Neuronal stem cell (in vitro differentiated cells): ENCODE measurements at regions not wholly inside any gene's neighbourhood (a gene's known extent, or its start where the extent isn't known, plus 50 kb on each side); places are given as distances from the start of the nearest gene placed in this dataset.
"Not testable (repeated sequence)": the region's sequence is repeated elsewhere in the genome, so short reads cannot be mapped to it uniquely, and the experiment has no call there.

Experiments
- DNase-seq: peaks from one replicate; pipeline ENCODE4 v3.0.0-alpha.2; 2013; ENCODE audit warnings: low spot score
- H2AFZ ChIP-seq: one replicate; pipeline ENCODE4 v1.6.1; 2013; ENCODE audit warnings: mild to moderate bottlenecking, low read length, inconsistent platforms
- H2AK5ac ChIP-seq: 2 replicates; pipeline ENCODE4 v1.6.1; 2013; ENCODE audit warnings: low read depth, mild to moderate bottlenecking, inconsistent platforms, low read length, moderate library complexity, mixed read lengths
- H2BK120ac ChIP-seq: 2 replicates; pipeline ENCODE4 v1.6.1; 2013; ENCODE audit warnings: low read depth, mild to moderate bottlenecking, inconsistent platforms, low read length, moderate library complexity, mixed read lengths
- H2BK12ac ChIP-seq: one replicate; pipeline ENCODE4 v1.6.1; 2013; ENCODE audit warnings: low read length, inconsistent platforms
- H2BK15ac ChIP-seq: 2 replicates; pipeline ENCODE4 v1.6.1; 2013; ENCODE audit warnings: mild to moderate bottlenecking, low read length, inconsistent platforms, mixed read lengths
- H2BK5ac ChIP-seq: one replicate; pipeline ENCODE4 v1.6.1; 2013; ENCODE audit warnings: inconsistent platforms, mild to moderate bottlenecking, low read length, moderate library complexity
- H3K14ac ChIP-seq: one replicate; pipeline ENCODE4 v1.6.1; 2013; ENCODE audit warnings: low read length, inconsistent platforms
- H3K18ac ChIP-seq: 2 replicates; pipeline ENCODE4 v1.6.1; 2013; ENCODE audit warnings: low read length, inconsistent platforms
- H3K23ac ChIP-seq: 2 replicates; pipeline ENCODE4 v1.6.1; 2013; ENCODE audit warnings: low read depth, mild to moderate bottlenecking, mixed read lengths, low read length, inconsistent platforms; ENCODE audit not compliant: poor library complexity
- H3K27ac ChIP-seq: replicated peaks from 3 replicates; pipeline ENCODE4 v1.5.1; 2013; ENCODE audit warnings: low read length, inconsistent platforms
- H3K27me3 ChIP-seq, 3 experiments: 2 replicates each; pipeline ENCODE4 v1.6.1; 2013; ENCODE audit warnings: low read length in 3 of 3, mild to moderate bottlenecking in 2 of 3, inconsistent platforms in 1 of 3, low read depth in 1 of 3, mixed read lengths in 1 of 3, moderate library complexity in 1 of 3; ENCODE audit not compliant: control insufficient read depth in 3 of 3, insufficient read depth in 3 of 3
- H3K36me3 ChIP-seq, 2 donors: replicated peaks in 1 of 2; 2 replicates each; pipeline ENCODE4 v1.6.1; 2013; ENCODE audit warnings: low read length in 2 of 2; ENCODE audit not compliant: control insufficient read depth in 2 of 2, insufficient read depth in 2 of 2
- H3K4ac ChIP-seq: 2 replicates; pipeline ENCODE4 v1.6.1; 2013; ENCODE audit warnings: inconsistent platforms, mild to moderate bottlenecking, low read length, moderate library complexity
- H3K4me1 ChIP-seq, 2 donors: 1 replicate in 1 of 2; 2 replicates in 1 of 2; pipeline ENCODE4 v1.6.1; 2013; ENCODE audit warnings: low read length in 2 of 2, low read depth in 1 of 2; ENCODE audit not compliant: control insufficient read depth in 2 of 2, insufficient read depth in 1 of 2
- H3K4me2 ChIP-seq: one replicate; pipeline ENCODE4 v1.6.1; 2013; ENCODE audit warnings: mild to moderate bottlenecking, low read length, inconsistent platforms; ENCODE audit not compliant: insufficient read depth, poor library complexity, severe bottlenecking
- H3K4me3 ChIP-seq, 2 donors: 2 replicates each; pipeline ENCODE4 v1.5.1; 2013; ENCODE audit warnings: low read length in 2 of 2, mild to moderate bottlenecking in 2 of 2, inconsistent platforms in 1 of 2, moderate library complexity in 1 of 2
- H3K79me1 ChIP-seq: one replicate; pipeline ENCODE4 v1.6.1; 2013; ENCODE audit warnings: low read depth, mild to moderate bottlenecking, inconsistent platforms, low read length, moderate library complexity
- H3K9ac ChIP-seq: one replicate; pipeline ENCODE4 v1.6.1; 2013; ENCODE audit warnings: mild to moderate bottlenecking, low read depth, low read length, inconsistent platforms; ENCODE audit not compliant: poor library complexity
- H3K9me3 ChIP-seq, 2 donors: replicated peaks in 1 of 2; 2 replicates each; pipeline versions ENCODE3 to v1.6.1; 2013; ENCODE audit warnings: low read length in 2 of 2, mild to moderate bottlenecking in 2 of 2, inconsistent platforms in 1 of 2, low read depth in 1 of 2, mixed read lengths in 1 of 2, moderate library complexity in 1 of 2; ENCODE audit not compliant: control insufficient read depth in 2 of 2, insufficient read depth in 1 of 2
- H4K8ac ChIP-seq: one replicate; pipeline ENCODE4 v1.6.1; 2013; ENCODE audit warnings: low read depth, mild to moderate bottlenecking, inconsistent platforms, low read length, moderate library complexity
- H4K91ac ChIP-seq: one replicate; pipeline ENCODE4 v1.6.1; 2013; ENCODE audit warnings: low read length, low read depth, mild to moderate bottlenecking, inconsistent platforms; ENCODE audit not compliant: poor library complexity
- WGBS, 2 donors: extraction: QIAGEN DNeasy Blood & Tissue Kit; methylation state at CpG; one replicate each; pipeline ENCODE4 v1.1.7; 2013; ENCODE audit warnings: missing lambda C conversion rate in 2 of 2, mixed read lengths in 1 of 2; ENCODE audit not compliant: insufficient read length in 2 of 2, insufficient replicate concordance in 1 of 2; ENCODE audit errors: extremely low coverage in 2 of 2; 5-methylcytosine and 5-hydroxymethylcytosine counted together

- no peak overlapping the region for H4K8ac ChIP-seq
- no peak overlapping the region for H2AFZ ChIP-seq
- H2BK120ac ChIP-seq, result no peak overlapping the region
- H3K9me3 ChIP-seq, result no peaks in the 10 kb centered on the region
- H2BK12ac ChIP-seq, result no peak overlapping the region
- no peak for DNase-seq
- H3K4ac ChIP-seq, result no peak overlapping the region
- H3K4me3 ChIP-seq, result no peak overlapping the region
- no peaks in the 10 kb centered on the region for H3K36me3 ChIP-seq
- no peak overlapping the region for H3K27ac ChIP-seq
- H3K14ac ChIP-seq, result no peak overlapping the region
- no peaks in the 10 kb centered on the region for H3K79me1 ChIP-seq
- H2AK5ac ChIP-seq, result no peak overlapping the region
- H3K27me3 ChIP-seq, result no peaks in the 10 kb centered on the region
- H3K9ac ChIP-seq, result no peak overlapping the region
- H3K4me2 ChIP-seq, result no peak overlapping the region
- H3K4me1 ChIP-seq, result no peaks in the 10 kb centered on the region
- no peak overlapping the region for H3K23ac ChIP-seq
- H3K18ac ChIP-seq, result no peak overlapping the region
- H4K91ac ChIP-seq, result no peak overlapping the region
- WGBS, 2 donors, result no CpG with 5 or more reads among the region's 4 CpGs
- H2BK15ac ChIP-seq, result no peak overlapping the region
- H2BK5ac ChIP-seq, result no peak overlapping the region
These were observed 171.7 kb upstream of the SEMA3E start for GRCh38 chr7:83820641-83821040.

DNA sequence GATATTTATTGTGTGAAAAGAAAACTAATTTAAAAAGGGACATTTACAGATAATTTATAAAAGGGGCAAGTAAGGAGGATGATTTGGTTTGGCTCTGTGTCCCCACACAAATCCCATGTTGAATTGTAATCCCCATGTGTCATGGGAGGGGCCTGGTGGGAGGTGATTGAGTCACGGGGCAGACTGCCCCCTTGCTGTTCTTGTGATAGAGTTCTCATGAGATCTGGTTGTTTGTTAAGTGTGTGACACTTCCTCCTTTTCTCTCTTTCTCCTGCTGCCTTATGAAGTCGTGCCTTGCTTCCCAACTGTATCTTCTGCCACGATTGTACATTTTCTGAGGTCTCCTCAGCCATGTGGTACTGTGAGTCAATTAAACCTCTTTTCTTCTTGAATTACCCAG lies 171.0 kb upstream of the SEMA3E start:
- Histone ChIP-seq H3K23ac (no peak overlapping the region), H3K14ac (no peak overlapping the region), H3K4me3 (no peak overlapping the region), H3K27ac (no peak overlapping the region), H3K4ac (no peak overlapping the region), H2BK5ac (no peak overlapping the region), H4K8ac (no peak overlapping the region), H2AK5ac (no peak overlapping the region), H4K91ac (no peak overlapping the region), H2AFZ (no peak overlapping the region), H3K4me1 (no peaks in the 10 kb centered on the region), H3K9ac (no peak overlapping the region), H3K18ac (no peak overlapping the region), H3K36me3 (no peaks in the 10 kb centered on the region), H3K27me3 (no peaks in the 10 kb centered on the region), H3K4me2 (no peak overlapping the region), H3K9me3 (no peaks in the 10 kb centered on the region), H2BK15ac (no peak overlapping the region), H2BK12ac (no peak overlapping the region), H3K79me1 (no peaks in the 10 kb centered on the region), H2BK120ac (no peak overlapping the region)
- WGBS, 2 donors, result no CpG with 5 or more reads among the region's 3 CpGs
- DNase-seq, result no peak

DNA sequence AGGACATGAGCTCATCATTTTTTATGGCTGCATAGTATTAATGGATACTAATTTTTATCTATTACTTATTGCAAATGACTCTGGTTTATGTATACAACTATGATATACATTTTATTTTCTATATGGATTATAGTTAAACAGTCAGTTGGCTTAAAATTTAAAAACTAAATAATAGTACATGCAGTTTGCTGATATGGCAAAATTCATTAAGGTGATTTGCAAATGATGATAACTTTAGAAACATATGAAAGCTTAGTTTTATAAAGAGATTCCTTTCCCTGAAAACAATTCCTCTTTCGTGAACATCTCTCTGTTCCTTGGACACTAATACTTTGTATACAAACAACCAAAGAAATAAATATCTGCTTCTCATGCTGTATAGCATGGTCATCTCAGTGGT lies 165.5 kb upstream of the SEMA3E start:
- Histone ChIP-seq H2BK15ac (no peak overlapping the region), H3K9ac (no peak overlapping the region), H3K18ac (no peak overlapping the region), H3K4me3 (no peak overlapping the region), H3K23ac (no peak overlapping the region), H2AFZ (no peak overlapping the region), H4K8ac (no peak overlapping the region), H3K4ac (no peak overlapping the region), H3K27ac (no peak overlapping the region), H3K9me3 (peaks cover 0 to 6% of the 10 kb centered on the region in 2 donors), H2BK120ac (no peak overlapping the region), H2BK5ac (no peak overlapping the region), H2AK5ac (no peak overlapping the region), H3K4me2 (no peak overlapping the region), H3K36me3 (no peaks in the 10 kb centered on the region), H3K4me1 (no peaks in the 10 kb centered on the region), H3K14ac (no peak overlapping the region), H3K27me3 (no peaks in the 10 kb centered on the region), H2BK12ac (no peak overlapping the region), H3K79me1 (no peaks in the 10 kb centered on the region), H4K91ac (no peak overlapping the region)
- WGBS, 2 donors, result no CpG with 5 or more reads among the region's 1 CpG
- DNase-seq, result no peak

DNA sequence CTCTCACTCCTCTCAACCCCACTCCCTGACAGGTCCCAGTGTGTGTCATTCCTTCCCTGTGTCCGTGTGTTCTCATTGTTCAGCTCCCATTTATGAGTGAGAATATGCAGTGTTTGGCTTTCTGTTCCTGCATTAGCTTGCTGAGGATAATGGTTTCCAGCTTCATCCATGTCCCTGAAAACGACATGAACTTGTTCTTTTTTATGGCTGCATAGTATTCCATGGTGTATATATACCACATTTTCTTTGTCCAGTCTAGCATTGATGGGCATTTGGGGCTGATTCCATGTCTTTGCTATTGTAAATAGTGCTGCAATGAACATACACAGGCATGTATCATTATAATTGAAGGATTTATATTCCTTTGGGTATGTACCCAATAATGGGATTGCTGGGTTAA lies 163.6 kb upstream of the SEMA3E start:
- H3K23ac ChIP-seq, H3K36me3 ChIP-seq, DNase-seq: not testable (repeated sequence)

More for the DNA sequence above, 163.6 kb upstream of the SEMA3E start:
- not testable (repeated sequence) for H3K18ac ChIP-seq, H2BK5ac ChIP-seq, H2BK15ac ChIP-seq, H4K8ac ChIP-seq, H4K91ac ChIP-seq, H3K4me1 ChIP-seq, H3K27me3 ChIP-seq, H2AFZ ChIP-seq, H3K14ac ChIP-seq, H2AK5ac ChIP-seq, H2BK120ac ChIP-seq, H2BK12ac ChIP-seq, H3K9ac ChIP-seq, H3K4me3 ChIP-seq, H3K79me1 ChIP-seq, H3K27ac ChIP-seq, H3K4ac ChIP-seq, H3K9me3 ChIP-seq, H3K4me2 ChIP-seq
- WGBS, 2 donors, result no CpG with 5 or more reads among the region's 2 CpGs
